HG03378 (cell line): ENCODE measurements at regions not wholly inside any gene's neighbourhood (a gene's known extent, or its start where the extent isn't known, plus 50 kb on each side); places are given as distances from the start of the nearest gene placed in this dataset.

Source experiments
- ATAC-seq: cut with Tn5 transposase; IDR thresholded peaks from one replicate; pipeline ENCODE4 v1.9.1; 2021; ENCODE audit warnings: mild to moderate bottlenecking, moderate library complexity; ENCODE audit not compliant: unreplicated experiment

- no peak for ATAC-seq
Observed at GRCh38 chr12:3931206-3931605, 58.0 kb upstream of the PARP11 start.

GRCh38 chr12:3929875-3930615, 56.8 kb upstream of the PARP11 start:
- no peak for ATAC-seq

GRCh38 chr12:3928538-3929184, 55.5 kb upstream of the PARP11 start:
- ATAC-seq: no peak

GRCh38 chr12:3925621-3926020, 52.4 kb upstream of the PARP11 start:
- no peak for ATAC-seq

- ATAC-seq: no peak
Observed at GRCh38 chr12:3924761-3925160, 51.6 kb upstream of the PARP11 start.

- ATAC-seq: no peak
Observed at GRCh38 chr12:3923021-3923420, 49.8 kb upstream of the PARP11 start.
